ENCODE measurements at regions not wholly inside any gene's neighbourhood (a gene's known extent, or its start where the extent isn't known, plus 50 kb on each side); places are given as distances from the start of the nearest gene placed in this dataset.

DNA sequence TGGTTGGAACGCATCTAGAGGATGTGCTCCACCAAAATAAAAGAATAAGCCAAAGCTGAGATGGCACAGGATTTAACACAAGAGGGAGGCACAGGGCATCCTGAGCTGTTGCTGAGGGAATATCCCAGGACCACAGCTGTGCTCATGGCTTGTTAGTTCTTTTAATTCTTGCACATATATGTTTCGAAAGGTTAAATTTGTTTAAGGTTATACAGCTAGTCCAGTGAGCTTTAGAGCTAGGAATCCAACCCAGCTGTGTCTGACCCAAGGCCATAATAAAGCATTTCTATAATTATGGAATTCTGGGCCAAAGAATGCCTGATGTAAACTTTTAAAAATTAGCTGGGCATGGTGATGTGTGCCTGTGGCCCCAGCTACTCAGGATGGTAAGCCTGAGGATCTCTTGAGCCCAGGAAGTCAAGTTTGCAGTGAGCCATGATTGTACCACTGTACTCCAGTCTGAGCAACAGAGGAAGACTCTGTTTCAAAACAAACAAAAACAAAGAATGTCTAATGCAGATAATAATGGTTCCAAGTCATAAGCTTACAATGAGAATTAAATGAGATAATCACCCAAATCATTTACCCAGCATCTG is 66.4 kb upstream of the CCBE1 start:
- intact Hi-C loops (cut with micrococcal nuclease; ENCODE audit: unreplicated experiment), result no loop called here
- no peaks in the 10 kb centered on the region for H4K20me1 ChIP-seq (ENCODE audit: insufficient read depth)
- no peaks in the 10 kb centered on the region for H3K27me3 ChIP-seq (ENCODE audit: insufficient read depth, low read depth)
- no peak overlapping the region for H2AFZ ChIP-seq
- POLR2A ChIA-PET (ENCODE audit: unreplicated experiment), result no interaction called here
- no peaks in the 10 kb centered on the region for H3K9me2 ChIP-seq (ENCODE audit: insufficient read depth)
- no peaks in the 10 kb centered on the region for H3F3A ChIP-seq (ENCODE audit: insufficient read depth, low read depth)
- H3K4me1 ChIP-seq (replicated peaks; ENCODE audit: insufficient read depth), result no peaks in the 10 kb centered on the region
- no peak overlapping the region for H3K4me3 ChIP-seq
- BruUV-seq (replicated peaks), result no TSS peak
- no peak overlapping the region for H3K27ac ChIP-seq
- CTCF ChIA-PET, result no interaction called here
- H3K4me2 ChIP-seq, result no peak overlapping the region
- peaks cover 4% of the 10 kb centered on the region for H3K9me3 ChIP-seq (ENCODE audit: insufficient read depth, low read depth)
- DNase-seq, result no peak
- H3K79me2 ChIP-seq (ENCODE audit: low read depth), result no peaks in the 10 kb centered on the region
- H3K36me3 ChIP-seq (ENCODE audit: low read depth), result no peaks in the 10 kb centered on the region
- TF ChIP-seq, protein P1, sequence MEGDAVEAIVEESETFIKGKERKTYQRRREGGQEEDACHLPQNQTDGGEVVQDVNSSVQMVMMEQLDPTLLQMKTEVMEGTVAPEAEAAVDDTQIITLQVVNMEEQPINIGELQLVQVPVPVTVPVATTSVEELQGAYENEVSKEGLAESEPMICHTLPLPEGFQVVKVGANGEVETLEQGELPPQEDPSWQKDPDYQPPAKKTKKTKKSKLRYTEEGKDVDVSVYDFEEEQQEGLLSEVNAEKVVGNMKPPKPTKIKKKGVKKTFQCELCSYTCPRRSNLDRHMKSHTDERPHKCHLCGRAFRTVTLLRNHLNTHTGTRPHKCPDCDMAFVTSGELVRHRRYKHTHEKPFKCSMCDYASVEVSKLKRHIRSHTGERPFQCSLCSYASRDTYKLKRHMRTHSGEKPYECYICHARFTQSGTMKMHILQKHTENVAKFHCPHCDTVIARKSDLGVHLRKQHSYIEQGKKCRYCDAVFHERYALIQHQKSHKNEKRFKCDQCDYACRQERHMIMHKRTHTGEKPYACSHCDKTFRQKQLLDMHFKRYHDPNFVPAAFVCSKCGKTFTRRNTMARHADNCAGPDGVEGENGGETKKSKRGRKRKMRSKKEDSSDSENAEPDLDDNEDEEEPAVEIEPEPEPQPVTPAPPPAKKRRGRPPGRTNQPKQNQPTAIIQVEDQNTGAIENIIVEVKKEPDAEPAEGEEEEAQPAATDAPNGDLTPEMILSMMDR (conservative IDR thresholded peaks at IDR 0.05), result no peak
- TF ChIP-seq EZH2 (IDR thresholded peaks at IDR 0.05; ENCODE audit: low read depth), result no peak

DNA sequence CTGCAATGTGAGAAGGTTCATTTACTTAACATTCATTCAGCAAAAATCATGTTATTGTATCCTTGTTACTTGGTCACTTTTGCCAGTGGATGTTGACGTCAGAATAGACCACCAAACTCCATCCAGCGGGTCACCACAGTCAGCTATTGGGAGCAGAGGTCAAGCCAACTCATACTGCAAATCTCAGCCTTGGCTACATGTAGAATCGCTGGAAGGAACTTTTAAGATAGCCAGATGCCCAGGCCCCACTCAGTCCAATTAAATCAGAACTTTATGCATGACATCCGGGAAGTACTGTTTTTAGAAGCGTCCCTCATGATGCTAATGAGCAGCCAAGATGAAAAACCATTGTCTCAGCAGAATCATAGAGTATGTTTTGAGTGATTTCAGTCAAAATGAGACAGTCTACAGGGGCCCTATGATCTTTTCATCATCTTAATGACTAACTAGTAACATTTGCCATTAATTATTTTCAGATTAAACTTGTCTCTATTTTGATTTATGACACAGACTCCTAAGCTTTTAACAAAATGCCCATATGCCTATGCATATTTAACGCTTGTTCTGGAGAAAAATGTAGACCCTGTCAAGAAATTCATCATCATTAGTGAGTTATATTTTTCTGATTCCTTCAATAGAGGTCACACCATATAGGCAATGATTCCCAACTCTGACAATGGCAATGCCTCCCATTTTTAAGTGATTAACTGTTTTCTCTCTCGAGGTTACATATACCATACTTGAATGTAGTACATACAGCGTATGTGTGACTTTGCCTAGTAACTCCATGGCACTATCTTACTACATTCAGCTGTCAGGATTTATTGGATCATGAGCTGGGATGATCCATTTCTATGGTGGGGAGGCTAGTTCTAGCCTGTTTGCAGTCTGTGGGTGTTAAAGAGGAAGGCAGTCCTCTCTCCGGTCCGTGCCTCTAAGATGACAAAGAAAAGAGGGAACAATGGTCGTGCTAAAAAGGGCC is 63.7 kb upstream of the CCBE1 start:
- Histone ChIP-seq H3K27me3 (ENCODE audit: insufficient read depth, low read depth) (no peaks in the 10 kb centered on the region), H3K9me2 (ENCODE audit: insufficient read depth) (no peaks in the 10 kb centered on the region), H3K9me3 (ENCODE audit: insufficient read depth, low read depth) (peaks cover 4% of the 10 kb centered on the region; the same call in 1 of the 2 replicates), H3K36me3 (ENCODE audit: low read depth) (no peaks in the 10 kb centered on the region), H4K20me1 (ENCODE audit: insufficient read depth) (no peaks in the 10 kb centered on the region), H3K27ac (no peak overlapping the region), H3F3A (ENCODE audit: insufficient read depth, low read depth) (no peaks in the 10 kb centered on the region), H3K4me2 (no peak overlapping the region), H2AFZ (no peak overlapping the region), H3K79me2 (ENCODE audit: low read depth) (no peaks in the 10 kb centered on the region), H3K4me3 (no peak overlapping the region), H3K4me1 (replicated peaks; ENCODE audit: insufficient read depth) (no peaks in the 10 kb centered on the region)
- ChIA-PET POLR2A (ENCODE audit: unreplicated experiment) (no interaction called here), CTCF (no interaction called here)
- DNase-seq, result no peak
- TF ChIP-seq EZH2 (IDR thresholded peaks at IDR 0.05; ENCODE audit: low read depth), result no peak
- TF ChIP-seq, protein P1 (conservative IDR thresholded peaks at IDR 0.05), result no peak
- no TSS peak for BruUV-seq (replicated peaks)
- intact Hi-C loops (cut with micrococcal nuclease; ENCODE audit: unreplicated experiment), result no loop called here

DNA sequence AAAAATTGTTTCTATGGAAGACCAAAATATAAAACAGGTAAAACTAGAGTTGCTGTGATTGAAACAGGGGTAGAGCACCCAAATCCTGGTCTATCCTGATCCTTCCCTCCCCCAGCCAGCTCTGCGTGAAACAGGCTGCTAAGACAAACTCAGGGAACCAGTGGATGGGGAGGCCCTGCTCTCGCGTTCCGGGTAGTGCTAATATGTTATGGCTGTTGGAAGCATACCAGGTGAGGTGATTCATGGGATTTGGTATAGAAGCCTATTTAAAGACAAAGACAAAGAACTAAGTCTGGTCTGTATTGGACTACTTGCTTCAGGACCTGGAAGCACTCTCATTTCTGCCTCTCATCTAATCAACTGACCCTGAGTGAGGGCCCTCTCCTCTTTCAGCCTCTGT is 63.0 kb upstream of the CCBE1 start:
- CTCF ChIA-PET, result no interaction called here
- TF ChIP-seq EZH2 (IDR thresholded peaks at IDR 0.05; ENCODE audit: low read depth), result no peak
- TF ChIP-seq, protein P1 (conservative IDR thresholded peaks at IDR 0.05), result no peak
- Histone ChIP-seq H3K36me3 (ENCODE audit: low read depth) (no peaks in the 10 kb centered on the region), H3K79me2 (ENCODE audit: low read depth) (no peaks in the 10 kb centered on the region), H3K4me2 (no peak overlapping the region), H3K27ac (no peak overlapping the region), H3K4me1 (replicated peaks; ENCODE audit: insufficient read depth) (no peaks in the 10 kb centered on the region), H4K20me1 (ENCODE audit: insufficient read depth) (no peaks in the 10 kb centered on the region), H3K27me3 (ENCODE audit: insufficient read depth, low read depth) (no peaks in the 10 kb centered on the region), H3K4me3 (no peak overlapping the region), H3K9me3 (ENCODE audit: insufficient read depth, low read depth) (peaks cover 4% of the 10 kb centered on the region; the same call in 1 of the 2 replicates), H2AFZ (no peak overlapping the region), H3K9me2 (ENCODE audit: insufficient read depth) (no peaks in the 10 kb centered on the region), H3F3A (ENCODE audit: insufficient read depth, low read depth) (no peaks in the 10 kb centered on the region)
- POLR2A ChIA-PET (ENCODE audit: unreplicated experiment), result no interaction called here
- intact Hi-C loops (cut with micrococcal nuclease; ENCODE audit: unreplicated experiment), result no loop called here
- no peak for DNase-seq
- BruUV-seq (replicated peaks), result no TSS peak
